ENCODE measurements at regions not wholly inside any gene's neighbourhood (a gene's known extent, or its start where the extent isn't known, plus 50 kb on each side); places are given as distances from the start of the nearest gene placed in this dataset.

- H3K4me3 Mint-ChIP-seq: no peak overlapping the region
- H3K27ac Mint-ChIP-seq: no peak overlapping the region
- H3K27me3 Mint-ChIP-seq: no peaks in the 10 kb centered on the region
- intact Hi-C loops (cut with micrococcal nuclease): loop anchor here (5.0 kb wide), 1 partner anchor 149 kb away; no protein-coding TSS in a partner anchor
- no peaks in the 10 kb centered on the region for H3K36me3 Mint-ChIP-seq (ENCODE audit: low read depth)
- H3K9me3 Mint-ChIP-seq: no peaks in the 10 kb centered on the region
- H3K4me1 Mint-ChIP-seq (ENCODE audit: low read depth): peaks cover 56% of the 10 kb centered on the region
Observed at GRCh38 chr20:53845980-53846379, 224.4 kb downstream of the BCAS1 start.

- Mint-ChIP-seq H3K27me3 (no peaks in the 10 kb centered on the region), H3K36me3 (ENCODE audit: low read depth) (no peaks in the 10 kb centered on the region), H3K9me3 (no peaks in the 10 kb centered on the region), H3K27ac (no peak overlapping the region), H3K4me3 (no peak overlapping the region), H3K4me1 (ENCODE audit: low read depth) (peaks cover 52% of the 10 kb centered on the region)
- intact Hi-C loops (cut with micrococcal nuclease): no loop called here
Observed at GRCh38 chr20:53844259-53844658, 226.1 kb downstream of the BCAS1 start.

- Mint-ChIP-seq H3K36me3 (ENCODE audit: low read depth) (no peaks in the 10 kb centered on the region), H3K4me3 (no peak overlapping the region)
- intact Hi-C loops (cut with micrococcal nuclease): no loop called here
Observed at GRCh38 chr20:53843645-53844044, 226.7 kb downstream of the BCAS1 start.

GRCh38 chr20:53842301-53843099 is 227.9 kb downstream of the BCAS1 start:
- intact Hi-C loops (cut with micrococcal nuclease): no loop called here
- H3K4me3 Mint-ChIP-seq: no peak overlapping the region
- H3K36me3 Mint-ChIP-seq (ENCODE audit: low read depth): no peaks in the 10 kb centered on the region
- H3K27ac Mint-ChIP-seq: no peak overlapping the region
- H3K4me1 Mint-ChIP-seq (ENCODE audit: low read depth): peaks cover 37% of the 10 kb centered on the region
- no peaks in the 10 kb centered on the region for H3K27me3 Mint-ChIP-seq
- H3K9me3 Mint-ChIP-seq: no peaks in the 10 kb centered on the region

More at GRCh38 chr20:53843645-53844044, 226.7 kb downstream of the BCAS1 start:
- Mint-ChIP-seq H3K4me1 (ENCODE audit: low read depth) (peaks cover 48% of the 10 kb centered on the region), H3K9me3 (no peaks in the 10 kb centered on the region), H3K27me3 (no peaks in the 10 kb centered on the region), H3K27ac (no peak overlapping the region)

- Mint-ChIP-seq H3K4me1 (ENCODE audit: low read depth) (peaks cover 29% of the 10 kb centered on the region), H3K4me3 (no peak overlapping the region), H3K27ac (no peak overlapping the region), H3K36me3 (ENCODE audit: low read depth) (no peaks in the 10 kb centered on the region), H3K9me3 (no peaks in the 10 kb centered on the region), H3K27me3 (no peaks in the 10 kb centered on the region)
- intact Hi-C loops (cut with micrococcal nuclease): no loop called here
Observed at GRCh38 chr20:53841741-53842140, 228.7 kb downstream of the BCAS1 start.

- no peak overlapping the region for H3K4me3 Mint-ChIP-seq
- peaks cover 28% of the 10 kb centered on the region for H3K4me1 Mint-ChIP-seq (ENCODE audit: low read depth)
- H3K9me3 Mint-ChIP-seq: no peaks in the 10 kb centered on the region
- no peaks in the 10 kb centered on the region for H3K36me3 Mint-ChIP-seq (ENCODE audit: low read depth)
- H3K27me3 Mint-ChIP-seq: no peaks in the 10 kb centered on the region
- no peak overlapping the region for H3K27ac Mint-ChIP-seq
- intact Hi-C loops (cut with micrococcal nuclease): no loop called here
Observed at GRCh38 chr20:53840532-53840931, 229.9 kb downstream of the BCAS1 start.

- Mint-ChIP-seq H3K36me3 (ENCODE audit: low read depth) (no peaks in the 10 kb centered on the region), H3K27ac (peak overlapping the region; percentile 55), H3K4me3 (no peak overlapping the region), H3K27me3 (no peaks in the 10 kb centered on the region), H3K4me1 (ENCODE audit: low read depth) (peaks cover 37% of the 10 kb centered on the region), H3K9me3 (no peaks in the 10 kb centered on the region)
- intact Hi-C loops (cut with micrococcal nuclease): no loop called here
Observed at GRCh38 chr20:53839423-53840176, 230.8 kb downstream of the BCAS1 start.

- Mint-ChIP-seq H3K4me3 (no peak overlapping the region), H3K36me3 (ENCODE audit: low read depth) (no peaks in the 10 kb centered on the region), H3K9me3 (no peaks in the 10 kb centered on the region), H3K27me3 (no peaks in the 10 kb centered on the region), H3K4me1 (ENCODE audit: low read depth) (peaks cover 44% of the 10 kb centered on the region), H3K27ac (peak overlapping the region; percentile 55)
- intact Hi-C loops (cut with micrococcal nuclease): no loop called here
Observed at GRCh38 chr20:53838311-53838868, 232.0 kb downstream of the BCAS1 start.

- Mint-ChIP-seq H3K27ac (peak overlapping the region; percentile 15), H3K9me3 (no peaks in the 10 kb centered on the region), H3K36me3 (ENCODE audit: low read depth) (no peaks in the 10 kb centered on the region), H3K27me3 (no peaks in the 10 kb centered on the region), H3K4me1 (ENCODE audit: low read depth) (peaks cover 43% of the 10 kb centered on the region), H3K4me3 (no peak overlapping the region)
- intact Hi-C loops (cut with micrococcal nuclease): no loop called here
Observed at GRCh38 chr20:53837126-53837826, 233.1 kb downstream of the BCAS1 start.

GRCh38 chr20:53834749-53835148 is 235.6 kb downstream of the BCAS1 start:
- Mint-ChIP-seq H3K4me3 (no peak overlapping the region), H3K27me3 (no peaks in the 10 kb centered on the region), H3K4me1 (ENCODE audit: low read depth) (peaks cover 45% of the 10 kb centered on the region), H3K27ac (peak overlapping the region; percentile 73), H3K9me3 (no peaks in the 10 kb centered on the region), H3K36me3 (ENCODE audit: low read depth) (no peaks in the 10 kb centered on the region)
- intact Hi-C loops (cut with micrococcal nuclease): no loop called here

GRCh38 chr20:53834062-53834442 is 236.3 kb downstream of the BCAS1 start:
- Mint-ChIP-seq H3K27me3 (no peaks in the 10 kb centered on the region), H3K4me1 (ENCODE audit: low read depth) (peaks cover 45% of the 10 kb centered on the region), H3K9me3 (no peaks in the 10 kb centered on the region), H3K27ac (peak overlapping the region; percentile 32), H3K4me3 (no peak overlapping the region), H3K36me3 (ENCODE audit: low read depth) (no peaks in the 10 kb centered on the region)
- intact Hi-C loops (cut with micrococcal nuclease): no loop called here

- Mint-ChIP-seq H3K27me3 (no peaks in the 10 kb centered on the region), H3K36me3 (ENCODE audit: low read depth) (no peaks in the 10 kb centered on the region), H3K4me1 (ENCODE audit: low read depth) (peaks cover 50% of the 10 kb centered on the region), H3K27ac (peak overlapping the region; percentile 32), H3K9me3 (no peaks in the 10 kb centered on the region), H3K4me3 (no peak overlapping the region)
- intact Hi-C loops (cut with micrococcal nuclease): no loop called here
Observed at GRCh38 chr20:53833333-53834061, 236.9 kb downstream of the BCAS1 start.

GRCh38 chr20:53832499-53832898 is 237.9 kb downstream of the BCAS1 start:
- H3K27me3 Mint-ChIP-seq: no peaks in the 10 kb centered on the region
- H3K4me3 Mint-ChIP-seq: no peak overlapping the region
- H3K9me3 Mint-ChIP-seq: no peaks in the 10 kb centered on the region
- no peak overlapping the region for H3K27ac Mint-ChIP-seq
- H3K36me3 Mint-ChIP-seq (ENCODE audit: low read depth): no peaks in the 10 kb centered on the region
- intact Hi-C loops (cut with micrococcal nuclease): no loop called here
- H3K4me1 Mint-ChIP-seq (ENCODE audit: low read depth): peaks cover 60% of the 10 kb centered on the region
